ENCODE measurements at regions not wholly inside any gene's neighbourhood (a gene's known extent, or its start where the extent isn't known, plus 50 kb on each side); places are given as distances from the start of the nearest gene placed in this dataset.

GRCh38 chr9:87236546-87236945 is 261.1 kb upstream of the DAPK1 start:
- Histone ChIP-seq H2BK15ac (ENCODE audit: low read length) (no peak overlapping the region), H3K4ac (replicated peaks; ENCODE audit: insufficient read length, low read depth, low read length) (no peak overlapping the region), H3K27me3 (replicated peaks in 1 of 4; ENCODE audit: control insufficient read depth in 3 of 4, extremely low read depth in 1 of 4, insufficient read depth in 3 of 4, low read length in 3 of 4) (no peaks in the 10 kb centered on the region), H2AK5ac (ENCODE audit: low read depth, low read length) (no peak overlapping the region), H4K91ac (replicated peaks; ENCODE audit: insufficient read length, low read length) (no peak overlapping the region), H4K8ac (ENCODE audit: extremely low read depth, insufficient read depth, low read length) (no peak overlapping the region), H3K27ac (ENCODE audit: low read depth, low read length) (no peak overlapping the region), H3K23me2 (ENCODE audit: low read depth, low read length) (no peaks in the 10 kb centered on the region), H2BK120ac (replicated peaks; ENCODE audit: low read depth, low read length) (no peak overlapping the region), H3K56ac (replicated peaks; ENCODE audit: insufficient read length, low read depth, low read length) (no peak overlapping the region), H3K4me2 (ENCODE audit: insufficient read depth in 1 of 2, low read depth in 2 of 2, low read length in 2 of 2) (no peak overlapping the region), H3K14ac (ENCODE audit: insufficient read length) (no peak overlapping the region), H3K18ac (ENCODE audit: extremely low read depth, low read length) (no peak overlapping the region), H3K9me3 (ENCODE audit: insufficient read depth in 2 of 2, low read depth in 1 of 2, low read length in 1 of 2) (no peaks in the 10 kb centered on the region; a peak in 1 of 4 replicates), H3K4me1 (replicated peaks in 1 of 4; ENCODE audit: control insufficient read depth in 3 of 4, insufficient read depth in 4 of 4, low read length in 3 of 4) (no peaks in the 10 kb centered on the region), H2AFZ (ENCODE audit: low read length) (no peak overlapping the region), H3K79me1 (ENCODE audit: low read depth, low read length) (no peaks in the 10 kb centered on the region), H4K5ac (ENCODE audit: insufficient read length, low read depth, low read length) (no peak overlapping the region), H2BK5ac (ENCODE audit: low read depth, low read length) (no peak overlapping the region), H2BK12ac (ENCODE audit: low read depth, low read length) (no peak overlapping the region), H3K9ac (replicated peaks in 1 of 4; ENCODE audit: extremely low read depth in 1 of 4, low read depth in 3 of 4, low read length in 3 of 4) (no peak overlapping the region), H3K23ac (ENCODE audit: insufficient read length) (no peak overlapping the region), H3K79me2 (ENCODE audit: control insufficient read depth in 1 of 2, insufficient read depth in 2 of 2, low read length in 2 of 2) (no peaks in the 10 kb centered on the region), H3K4me3 (ENCODE audit: extremely low read depth in 1 of 4, insufficient read depth in 2 of 4, low read depth in 3 of 4, low read length in 4 of 4) (no peak overlapping the region), H2BK20ac (ENCODE audit: low read length) (no peak overlapping the region), H3K36me3 (ENCODE audit: control insufficient read depth in 2 of 4, insufficient read depth in 4 of 4, low read length in 3 of 4) (no peaks in the 10 kb centered on the region), H4K20me1 (replicated peaks in 1 of 2; ENCODE audit: control insufficient read depth in 1 of 2, insufficient read depth in 2 of 2, low read length in 2 of 2) (no peaks in the 10 kb centered on the region)
- ChIA-PET CTCF (ENCODE audit: partially characterized antibody) (no interaction called here), POLR2A (ENCODE audit: partially characterized antibody) (interaction anchor here (0.7 kb wide), 1 partner anchor 653 kb away, joined by 3 read pairs; no protein-coding TSS in a partner anchor)
- FAIRE-seq = no peak
- 61% methylated on average over 1 of the region's 1 CpG; no CpG with 5 or more reads in 1 of the 2 experiments for WGBS, 2 experiments (ENCODE audit: extremely low coverage in 1 of 2, insufficient coverage in 1 of 2, insufficient read length in 1 of 2, insufficient replicate concordance in 2 of 2, low coverage in 1 of 2, low lambda C conversion rate in 2 of 2, missing lambda C conversion rate in 1 of 2)
- no peak for TF ChIP-seq SP2 (IDR thresholded peaks at IDR 0.05; ENCODE audit: low read length)
- TF ChIP-seq HDAC6 (IDR thresholded peaks at IDR 0.05; ENCODE audit: low read depth, low read length) = no peak
- no peak for TF ChIP-seq CHD1 (IDR thresholded peaks at IDR 0.05; ENCODE audit: low read depth, low read length)
- TF ChIP-seq EGR1 (IDR thresholded peaks at IDR 0.05; ENCODE audit: borderline replicate concordance, low read depth, low read length) = no peak
- no peak for TF ChIP-seq RFX5 (IDR thresholded peaks at IDR 0.05; ENCODE audit: borderline replicate concordance, low read depth, low read length)
- no peak for TF ChIP-seq FOSL1 (IDR thresholded peaks at IDR 0.05; ENCODE audit: insufficient read depth, low read depth, low read length)
- no peak for TF ChIP-seq SAP30 (IDR thresholded peaks at IDR 0.05; ENCODE audit: insufficient read depth, insufficient replicate concordance, low read length)
- TF ChIP-seq NANOG (IDR thresholded peaks at IDR 0.05; ENCODE audit: insufficient read depth, low read depth, low read length, poor library complexity, severe bottlenecking) = no peak
- no peak for TF ChIP-seq SP1 (IDR thresholded peaks at IDR 0.05; ENCODE audit: low read depth, low read length)
- no peak for TF ChIP-seq RXRA (IDR thresholded peaks at IDR 0.05; ENCODE audit: insufficient read depth, low read depth, low read length)
- no peak for TF ChIP-seq CBX5 (IDR thresholded peaks at IDR 0.05; ENCODE audit: low read depth, low read length)
- TF ChIP-seq ATF3 (IDR thresholded peaks at IDR 0.05; ENCODE audit: insufficient read depth, low read depth, low read length) = no peak
- no peak for TF ChIP-seq EP300 (IDR thresholded peaks at IDR 0.05; ENCODE audit: borderline replicate concordance in 1 of 2, low read depth in 2 of 2, low read length in 2 of 2)
- DNase-seq (ENCODE audit: low read depth in 1 of 2, low spot score in 2 of 2) = no peak
